PFSK-1 (cell line): ENCODE measurements at regions not wholly inside any gene's neighbourhood (a gene's known extent, or its start where the extent isn't known, plus 50 kb on each side); places are given as distances from the start of the nearest gene placed in this dataset.

Experiments used
- FOXP2 ChIP-seq: optimal IDR thresholded peaks from 2 replicates; pipeline ENCODE3; 2011; ENCODE audit warnings: borderline replicate concordance, control low read depth, inconsistent platforms; ENCODE audit not compliant: insufficient read depth; ENCODE audit errors: extremely low read length, extremely low read depth
- POLR2AphosphoS5 ChIP-seq: IDR thresholded peaks from 2 replicates; pipeline ENCODE4 v1.6.1; 2012; ENCODE audit warnings: low read depth, mild to moderate bottlenecking, control low read depth, low read length, moderate library complexity
- SIN3A ChIP-seq: IDR thresholded peaks from 2 replicates; pipeline ENCODE4 v1.6.1; 2012; ENCODE audit warnings: mild to moderate bottlenecking, low read length, moderate library complexity, borderline replicate concordance; ENCODE audit not compliant: insufficient read depth
- TAF1 ChIP-seq: IDR thresholded peaks from 2 replicates; pipeline ENCODE4 v1.6.1; 2012; ENCODE audit warnings: low read length, control low read depth, borderline replicate concordance; ENCODE audit not compliant: insufficient read depth
- TF ChIP-seq, protein P1 (sequence below), 2 experiments: IDR thresholded peaks; 2 replicates each; pipeline versions ENCODE4 v1.6.1 to v1.8.0; 2011 to 2012; ENCODE audit warnings: low read depth in 2 of 2, low read length in 2 of 2, control low read depth in 1 of 2, inconsistent platforms in 1 of 2, mild to moderate bottlenecking in 1 of 2, moderate library complexity in 1 of 2; ENCODE audit not compliant: insufficient read depth in 1 of 2

- TF ChIP-seq TAF1 (no peak), POLR2AphosphoS5 (no peak)
These were observed 152.7 kb downstream of the RHOU start for GRCh38 chr1:228887960-228888359.

DNA sequence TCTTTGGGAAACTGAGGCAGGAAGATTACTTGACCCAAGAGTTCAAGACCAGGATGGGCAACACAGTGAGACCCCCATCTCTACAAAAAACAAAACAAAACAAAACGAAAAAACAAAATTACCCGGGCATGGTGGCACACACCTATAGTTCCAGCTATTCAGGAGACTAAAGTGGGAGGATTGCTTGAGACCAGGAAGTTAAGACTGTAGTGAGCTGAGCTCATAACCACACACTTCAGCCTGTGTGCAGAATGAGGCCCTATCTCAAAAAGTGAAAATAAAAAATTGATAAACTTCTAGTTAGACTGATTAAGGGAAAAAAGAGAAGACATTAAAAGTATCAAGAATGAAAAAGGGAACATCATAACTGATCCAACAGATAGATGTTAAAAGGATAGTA is 154.0 kb downstream of the RHOU start:
- TF ChIP-seq, protein P1, sequence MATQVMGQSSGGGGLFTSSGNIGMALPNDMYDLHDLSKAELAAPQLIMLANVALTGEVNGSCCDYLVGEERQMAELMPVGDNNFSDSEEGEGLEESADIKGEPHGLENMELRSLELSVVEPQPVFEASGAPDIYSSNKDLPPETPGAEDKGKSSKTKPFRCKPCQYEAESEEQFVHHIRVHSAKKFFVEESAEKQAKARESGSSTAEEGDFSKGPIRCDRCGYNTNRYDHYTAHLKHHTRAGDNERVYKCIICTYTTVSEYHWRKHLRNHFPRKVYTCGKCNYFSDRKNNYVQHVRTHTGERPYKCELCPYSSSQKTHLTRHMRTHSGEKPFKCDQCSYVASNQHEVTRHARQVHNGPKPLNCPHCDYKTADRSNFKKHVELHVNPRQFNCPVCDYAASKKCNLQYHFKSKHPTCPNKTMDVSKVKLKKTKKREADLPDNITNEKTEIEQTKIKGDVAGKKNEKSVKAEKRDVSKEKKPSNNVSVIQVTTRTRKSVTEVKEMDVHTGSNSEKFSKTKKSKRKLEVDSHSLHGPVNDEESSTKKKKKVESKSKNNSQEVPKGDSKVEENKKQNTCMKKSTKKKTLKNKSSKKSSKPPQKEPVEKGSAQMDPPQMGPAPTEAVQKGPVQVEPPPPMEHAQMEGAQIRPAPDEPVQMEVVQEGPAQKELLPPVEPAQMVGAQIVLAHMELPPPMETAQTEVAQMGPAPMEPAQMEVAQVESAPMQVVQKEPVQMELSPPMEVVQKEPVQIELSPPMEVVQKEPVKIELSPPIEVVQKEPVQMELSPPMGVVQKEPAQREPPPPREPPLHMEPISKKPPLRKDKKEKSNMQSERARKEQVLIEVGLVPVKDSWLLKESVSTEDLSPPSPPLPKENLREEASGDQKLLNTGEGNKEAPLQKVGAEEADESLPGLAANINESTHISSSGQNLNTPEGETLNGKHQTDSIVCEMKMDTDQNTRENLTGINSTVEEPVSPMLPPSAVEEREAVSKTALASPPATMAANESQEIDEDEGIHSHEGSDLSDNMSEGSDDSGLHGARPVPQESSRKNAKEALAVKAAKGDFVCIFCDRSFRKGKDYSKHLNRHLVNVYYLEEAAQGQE (IDR thresholded peaks at IDR 0.05; ENCODE audit: insufficient read depth in 1 of 2, low read depth in 2 of 2, low read length in 2 of 2): no peak
- TF ChIP-seq SIN3A (no peak), POLR2AphosphoS5 (no peak), FOXP2 (no peak), TAF1 (no peak)

- TF ChIP-seq FOXP2: no peak
- no peak for TF ChIP-seq POLR2AphosphoS5
- TF ChIP-seq, protein P1 (IDR thresholded peaks at IDR 0.05; ENCODE audit: insufficient read depth in 1 of 2, low read depth in 2 of 2, low read length in 2 of 2): no peak
- no peak for TF ChIP-seq SIN3A
- TF ChIP-seq TAF1: no peak
These were observed 156.2 kb downstream of the RHOU start for GRCh38 chr1:228891272-228892034.

DNA sequence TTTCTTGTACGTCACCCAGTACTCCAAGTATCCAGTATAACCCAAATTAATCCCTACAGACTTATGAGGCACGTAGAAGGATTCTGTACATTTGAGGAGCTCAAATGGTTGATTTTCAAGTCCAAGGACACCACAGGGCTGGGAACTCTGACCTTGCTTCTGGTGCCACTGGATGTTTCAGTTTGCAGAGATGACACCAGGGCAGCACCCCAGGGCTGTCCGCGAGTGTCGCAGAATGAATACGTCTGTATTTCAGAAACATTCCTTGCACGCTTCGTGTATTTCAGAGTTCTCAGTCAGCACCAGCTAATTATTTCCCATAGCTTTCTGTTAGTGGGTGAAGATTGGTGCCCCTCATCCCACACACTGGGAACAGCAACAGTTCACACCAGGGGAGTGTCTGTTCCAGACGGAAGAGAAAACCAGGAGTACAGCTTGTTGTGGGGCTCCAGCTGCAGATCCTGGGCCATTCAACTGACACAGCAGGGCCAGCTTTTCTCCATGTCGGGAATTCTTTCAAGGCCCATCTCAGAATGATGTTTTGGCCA is 159.2 kb downstream of the RHOU start:
- TF ChIP-seq POLR2AphosphoS5 (no peak), TAF1 (no peak), SIN3A (no peak), FOXP2 (no peak)
- TF ChIP-seq, protein P1 (IDR thresholded peaks at IDR 0.05; ENCODE audit: insufficient read depth in 1 of 2, low read depth in 2 of 2, low read length in 2 of 2): no peak

GRCh38 chr1:228897901-228898300 is 162.6 kb downstream of the RHOU start:
- TF ChIP-seq TAF1 (no peak), FOXP2 (no peak), POLR2AphosphoS5 (no peak), SIN3A (no peak)
- TF ChIP-seq, protein P1 (IDR thresholded peaks at IDR 0.05; ENCODE audit: insufficient read depth in 1 of 2, low read depth in 2 of 2, low read length in 2 of 2): no peak
